K562 (cell line): ENCODE measurements at regions not wholly inside any gene's neighbourhood (a gene's known extent, or its start where the extent isn't known, plus 50 kb on each side); places are given as distances from the start of the nearest gene placed in this dataset.

Experiments used
- CREB1 ChIP-seq, 2 experiments: sonication (generic) in 1 of 2; formaldehyde crosslinking in 1 of 2; IDR thresholded peaks; 2 replicates each; pipeline versions ENCODE4 v1.6.1 to v1.8.0; 2012 to 2022; ENCODE audit warnings: inconsistent platforms in 1 of 2, mild to moderate bottlenecking in 1 of 2, missing genetic modification reagents in 1 of 2, moderate library complexity in 1 of 2
- FOSL1 ChIP-seq: fragments of 200-800 bp; sonication (Bioruptor generic); conservative IDR thresholded peaks from 2 replicates; pipeline ENCODE4 v1.6.1; 2016; ENCODE audit warnings: missing genetic modification characterization, missing compliant biosample characterization
- TF ChIP-seq, protein P1 (sequence below): fragments of 450-650 bp; IDR thresholded peaks from 2 replicates; pipeline ENCODE4 v1.6.1; 2018; ENCODE audit not compliant: partially characterized antibody
- TF ChIP-seq, protein P2 (sequence below), 3 experiments: IDR thresholded peaks in 2 of 3; conservative IDR thresholded peaks in 1 of 3; 2 replicates each; pipeline ENCODE4 v1.5.1; 2011 to 2012; ENCODE audit warnings: low read length in 3 of 3, mild to moderate bottlenecking in 3 of 3, control low read depth in 2 of 3, improper control_type of control experiment in 1 of 3, inconsistent platforms in 1 of 3, low read depth in 1 of 3, mixed read lengths in 1 of 3, moderate library complexity in 1 of 3; ENCODE audit not compliant: insufficient read depth in 2 of 3
- TF ChIP-seq, protein P3 (sequence below), 2 experiments: fragments of 450-650 bp; formaldehyde crosslinking in 1 of 2; IDR thresholded peaks; 2 replicates each; pipeline versions ENCODE4 v1.4.0 to v1.6.1; 2014 to 2020; ENCODE audit warnings: mild to moderate bottlenecking in 2 of 2, borderline replicate concordance in 1 of 2, low read depth in 1 of 2
- TF ChIP-seq, protein P4 (sequence below): conservative IDR thresholded peaks from 2 replicates; pipeline ENCODE4 v1.6.1; 2011; ENCODE audit warnings: low read depth, mild to moderate bottlenecking, low read length; ENCODE audit not compliant: control insufficient read depth

DNA sequence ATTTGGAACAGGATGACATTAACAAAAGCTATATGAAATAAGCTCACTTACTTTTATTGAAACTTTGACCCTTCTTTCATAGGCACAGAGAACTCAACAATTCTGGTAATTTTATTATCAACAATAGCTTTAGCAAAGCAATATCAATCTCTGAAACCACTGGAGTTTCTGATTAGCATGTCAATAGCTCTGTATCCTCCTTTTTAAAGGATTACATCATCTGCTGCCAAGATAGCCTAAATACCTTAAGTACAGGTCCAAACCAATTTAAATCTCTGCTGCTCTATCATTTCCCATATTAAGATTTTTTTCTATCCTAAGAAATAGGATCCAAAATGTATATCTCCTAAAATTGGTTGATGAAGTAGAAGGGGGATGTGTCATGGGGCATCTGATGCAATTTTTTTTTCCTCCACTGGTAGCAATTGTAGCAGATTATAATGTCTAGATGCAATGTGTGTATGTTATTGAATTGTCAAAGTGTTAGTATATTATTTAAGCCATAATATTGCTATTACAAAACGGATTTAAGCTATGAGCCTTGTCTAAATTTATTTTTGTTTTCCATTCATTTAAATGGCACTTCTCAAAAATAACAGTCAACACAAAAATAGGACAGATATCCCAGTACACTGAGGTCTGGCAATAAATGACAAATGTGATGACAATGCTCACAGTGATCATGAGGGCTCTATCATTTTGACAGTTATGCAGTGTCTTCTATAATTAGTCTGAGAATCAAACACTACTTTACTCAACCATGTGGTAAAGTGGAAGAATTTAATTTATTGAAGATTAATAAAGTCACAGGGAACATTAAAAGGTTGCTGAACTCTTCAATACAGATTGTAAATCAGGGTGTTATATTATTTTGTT lies 328.4 kb downstream of the CDH7 start:
- TF ChIP-seq FOSL1 (tag), result no peak
- TF ChIP-seq CREB1 (IDR thresholded peaks at IDR 0.05), result no peak
- no peak for TF ChIP-seq CREB1 (CRISPR knock-in tag; IDR thresholded peaks at IDR 0.05)
- TF ChIP-seq, protein P1, sequence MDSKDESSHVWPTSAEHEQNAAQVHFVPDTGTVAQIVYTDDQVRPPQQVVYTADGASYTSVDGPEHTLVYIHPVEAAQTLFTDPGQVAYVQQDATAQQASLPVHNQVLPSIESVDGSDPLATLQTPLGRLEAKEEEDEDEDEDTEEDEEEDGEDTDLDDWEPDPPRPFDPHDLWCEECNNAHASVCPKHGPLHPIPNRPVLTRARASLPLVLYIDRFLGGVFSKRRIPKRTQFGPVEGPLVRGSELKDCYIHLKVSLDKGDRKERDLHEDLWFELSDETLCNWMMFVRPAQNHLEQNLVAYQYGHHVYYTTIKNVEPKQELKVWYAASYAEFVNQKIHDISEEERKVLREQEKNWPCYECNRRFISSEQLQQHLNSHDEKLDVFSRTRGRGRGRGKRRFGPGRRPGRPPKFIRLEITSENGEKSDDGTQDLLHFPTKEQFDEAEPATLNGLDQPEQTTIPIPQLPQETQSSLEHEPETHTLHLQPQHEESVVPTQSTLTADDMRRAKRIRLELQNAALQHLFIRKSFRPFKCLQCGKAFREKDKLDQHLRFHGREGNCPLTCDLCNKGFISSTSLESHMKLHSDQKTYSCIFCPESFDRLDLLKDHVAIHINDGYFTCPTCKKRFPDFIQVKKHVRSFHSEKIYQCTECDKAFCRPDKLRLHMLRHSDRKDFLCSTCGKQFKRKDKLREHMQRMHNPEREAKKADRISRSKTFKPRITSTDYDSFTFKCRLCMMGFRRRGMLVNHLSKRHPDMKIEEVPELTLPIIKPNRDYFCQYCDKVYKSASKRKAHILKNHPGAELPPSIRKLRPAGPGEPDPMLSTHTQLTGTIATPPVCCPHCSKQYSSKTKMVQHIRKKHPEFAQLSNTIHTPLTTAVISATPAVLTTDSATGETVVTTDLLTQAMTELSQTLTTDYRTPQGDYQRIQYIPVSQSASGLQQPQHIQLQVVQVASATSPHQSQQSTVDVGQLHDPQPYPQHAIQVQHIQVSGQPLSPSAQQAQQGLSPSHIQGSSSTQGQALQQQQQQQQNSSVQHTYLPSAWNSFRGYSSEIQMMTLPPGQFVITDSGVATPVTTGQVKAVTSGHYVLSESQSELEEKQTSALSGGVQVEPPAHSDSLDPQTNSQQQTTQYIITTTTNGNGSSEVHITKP, result no peak
- TF ChIP-seq, protein P2, sequence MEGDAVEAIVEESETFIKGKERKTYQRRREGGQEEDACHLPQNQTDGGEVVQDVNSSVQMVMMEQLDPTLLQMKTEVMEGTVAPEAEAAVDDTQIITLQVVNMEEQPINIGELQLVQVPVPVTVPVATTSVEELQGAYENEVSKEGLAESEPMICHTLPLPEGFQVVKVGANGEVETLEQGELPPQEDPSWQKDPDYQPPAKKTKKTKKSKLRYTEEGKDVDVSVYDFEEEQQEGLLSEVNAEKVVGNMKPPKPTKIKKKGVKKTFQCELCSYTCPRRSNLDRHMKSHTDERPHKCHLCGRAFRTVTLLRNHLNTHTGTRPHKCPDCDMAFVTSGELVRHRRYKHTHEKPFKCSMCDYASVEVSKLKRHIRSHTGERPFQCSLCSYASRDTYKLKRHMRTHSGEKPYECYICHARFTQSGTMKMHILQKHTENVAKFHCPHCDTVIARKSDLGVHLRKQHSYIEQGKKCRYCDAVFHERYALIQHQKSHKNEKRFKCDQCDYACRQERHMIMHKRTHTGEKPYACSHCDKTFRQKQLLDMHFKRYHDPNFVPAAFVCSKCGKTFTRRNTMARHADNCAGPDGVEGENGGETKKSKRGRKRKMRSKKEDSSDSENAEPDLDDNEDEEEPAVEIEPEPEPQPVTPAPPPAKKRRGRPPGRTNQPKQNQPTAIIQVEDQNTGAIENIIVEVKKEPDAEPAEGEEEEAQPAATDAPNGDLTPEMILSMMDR (IDR thresholded peaks at IDR 0.05 in 2 of 3, conservative IDR thresholded peaks at IDR 0.05 in 1 of 3; ENCODE audit: insufficient read depth in 2 of 3, low read depth in 1 of 3, low read length in 3 of 3), result no peak
- TF ChIP-seq, protein P3, sequence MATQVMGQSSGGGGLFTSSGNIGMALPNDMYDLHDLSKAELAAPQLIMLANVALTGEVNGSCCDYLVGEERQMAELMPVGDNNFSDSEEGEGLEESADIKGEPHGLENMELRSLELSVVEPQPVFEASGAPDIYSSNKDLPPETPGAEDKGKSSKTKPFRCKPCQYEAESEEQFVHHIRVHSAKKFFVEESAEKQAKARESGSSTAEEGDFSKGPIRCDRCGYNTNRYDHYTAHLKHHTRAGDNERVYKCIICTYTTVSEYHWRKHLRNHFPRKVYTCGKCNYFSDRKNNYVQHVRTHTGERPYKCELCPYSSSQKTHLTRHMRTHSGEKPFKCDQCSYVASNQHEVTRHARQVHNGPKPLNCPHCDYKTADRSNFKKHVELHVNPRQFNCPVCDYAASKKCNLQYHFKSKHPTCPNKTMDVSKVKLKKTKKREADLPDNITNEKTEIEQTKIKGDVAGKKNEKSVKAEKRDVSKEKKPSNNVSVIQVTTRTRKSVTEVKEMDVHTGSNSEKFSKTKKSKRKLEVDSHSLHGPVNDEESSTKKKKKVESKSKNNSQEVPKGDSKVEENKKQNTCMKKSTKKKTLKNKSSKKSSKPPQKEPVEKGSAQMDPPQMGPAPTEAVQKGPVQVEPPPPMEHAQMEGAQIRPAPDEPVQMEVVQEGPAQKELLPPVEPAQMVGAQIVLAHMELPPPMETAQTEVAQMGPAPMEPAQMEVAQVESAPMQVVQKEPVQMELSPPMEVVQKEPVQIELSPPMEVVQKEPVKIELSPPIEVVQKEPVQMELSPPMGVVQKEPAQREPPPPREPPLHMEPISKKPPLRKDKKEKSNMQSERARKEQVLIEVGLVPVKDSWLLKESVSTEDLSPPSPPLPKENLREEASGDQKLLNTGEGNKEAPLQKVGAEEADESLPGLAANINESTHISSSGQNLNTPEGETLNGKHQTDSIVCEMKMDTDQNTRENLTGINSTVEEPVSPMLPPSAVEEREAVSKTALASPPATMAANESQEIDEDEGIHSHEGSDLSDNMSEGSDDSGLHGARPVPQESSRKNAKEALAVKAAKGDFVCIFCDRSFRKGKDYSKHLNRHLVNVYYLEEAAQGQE (IDR thresholded peaks at IDR 0.05; ENCODE audit: borderline replicate concordance), result no peak
- TF ChIP-seq, protein P3 (CRISPR knock-in tag; IDR thresholded peaks at IDR 0.05; ENCODE audit: low read depth), result no peak
- TF ChIP-seq, protein P4, sequence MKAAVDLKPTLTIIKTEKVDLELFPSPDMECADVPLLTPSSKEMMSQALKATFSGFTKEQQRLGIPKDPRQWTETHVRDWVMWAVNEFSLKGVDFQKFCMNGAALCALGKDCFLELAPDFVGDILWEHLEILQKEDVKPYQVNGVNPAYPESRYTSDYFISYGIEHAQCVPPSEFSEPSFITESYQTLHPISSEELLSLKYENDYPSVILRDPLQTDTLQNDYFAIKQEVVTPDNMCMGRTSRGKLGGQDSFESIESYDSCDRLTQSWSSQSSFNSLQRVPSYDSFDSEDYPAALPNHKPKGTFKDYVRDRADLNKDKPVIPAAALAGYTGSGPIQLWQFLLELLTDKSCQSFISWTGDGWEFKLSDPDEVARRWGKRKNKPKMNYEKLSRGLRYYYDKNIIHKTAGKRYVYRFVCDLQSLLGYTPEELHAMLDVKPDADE, result no peak
